ENCODE measurements at regions not wholly inside any gene's neighbourhood (a gene's known extent, or its start where the extent isn't known, plus 50 kb on each side); places are given as distances from the start of the nearest gene placed in this dataset.

- no peak for TF ChIP-seq CTCF (conservative IDR thresholded peaks at IDR 0.05)
- no peak overlapping the region for H3K27ac ChIP-seq
Measured at GRCh38 chr14:96722736-96723135, 74.4 kb upstream of the VRK1 start.

- TF ChIP-seq CTCF (conservative IDR thresholded peaks at IDR 0.05), result no peak
- H3K27ac ChIP-seq, result no peak overlapping the region
Measured at GRCh38 chr14:96723946-96724345, 73.2 kb upstream of the VRK1 start.

GRCh38 chr14:96725232-96725631, 72.0 kb upstream of the VRK1 start:
- no peak overlapping the region for H3K27ac ChIP-seq
- no peak for TF ChIP-seq CTCF (conservative IDR thresholded peaks at IDR 0.05)

GRCh38 chr14:96727073-96727472, 70.1 kb upstream of the VRK1 start:
- no peak for TF ChIP-seq CTCF (conservative IDR thresholded peaks at IDR 0.05)
- no peak overlapping the region for H3K27ac ChIP-seq

GRCh38 chr14:96727491-96727890, 69.7 kb upstream of the VRK1 start:
- H3K27ac ChIP-seq, result no peak overlapping the region
- no peak for TF ChIP-seq CTCF (conservative IDR thresholded peaks at IDR 0.05)

GRCh38 chr14:96727980-96728717, 69.0 kb upstream of the VRK1 start:
- no peak overlapping the region for H3K27ac ChIP-seq
- TF ChIP-seq CTCF (conservative IDR thresholded peaks at IDR 0.05), result no peak

GRCh38 chr14:96729889-96730288, 67.3 kb upstream of the VRK1 start:
- no peak for TF ChIP-seq CTCF (conservative IDR thresholded peaks at IDR 0.05)
- no peak overlapping the region for H3K27ac ChIP-seq
